ENCODE measurements at regions not wholly inside any gene's neighbourhood (a gene's known extent, or its start where the extent isn't known, plus 50 kb on each side); places are given as distances from the start of the nearest gene placed in this dataset.

- no peaks in the 10 kb centered on the region for H3K36me3 ChIP-seq (ENCODE audit: control insufficient read depth in 4 of 4, insufficient read depth in 4 of 4, low read length in 4 of 4)
- H3K9ac ChIP-seq (ENCODE audit: insufficient read depth in 1 of 2, low read length in 2 of 2): no peak overlapping the region
- H3K27ac ChIP-seq (ENCODE audit: low read depth in 1 of 2, low read length in 1 of 2): no peak overlapping the region
- no peaks in the 10 kb centered on the region for H3K9me3 ChIP-seq (ENCODE audit: control insufficient read depth in 4 of 4, insufficient read depth in 3 of 4, low read length in 3 of 4)
- H3K4me1 ChIP-seq (ENCODE audit: control insufficient read depth in 5 of 5, insufficient read depth in 5 of 5, low read length in 5 of 5): no peaks in the 10 kb centered on the region
- WGBS, 2 donors: 84 to 100% methylated on average over 1 of the region's 1 CpG
- ATAC-seq (ENCODE audit: insufficient read depth, low FRiP score) (no peak), DNase-seq (no peak)
- TF ChIP-seq CTCF (IDR thresholded peaks at IDR 0.05; ENCODE audit: control extremely low read depth, extremely low read depth): no peak
- H3K4me3 ChIP-seq: no peak overlapping the region
- peaks cover 0 to 6% (median 0%) of the 10 kb centered on the region in 3 donors for H3K27me3 ChIP-seq (ENCODE audit: control insufficient read depth in 3 of 3, insufficient read depth in 3 of 3, low read length in 2 of 3)
These were observed 72.2 kb upstream of the CRY1 start for GRCh38 chr12:107165581-107165980.

- WGBS, 2 donors: 47 to 50% methylated on average over 3 of the region's 3 CpGs
- no peak for TF ChIP-seq CTCF (IDR thresholded peaks at IDR 0.05; ENCODE audit: control extremely low read depth, extremely low read depth)
- H3K9me3 ChIP-seq (ENCODE audit: control insufficient read depth in 4 of 4, insufficient read depth in 3 of 4, low read length in 3 of 4): peaks cover 0 to under 1% (median 0%) of the 10 kb centered on the region in 4 donors
- no peak for DNase-seq
- no peak for ATAC-seq (ENCODE audit: insufficient read depth, low FRiP score)
- no peak overlapping the region for H3K9ac ChIP-seq (ENCODE audit: insufficient read depth in 1 of 2, low read length in 2 of 2)
- H3K27ac ChIP-seq (ENCODE audit: low read depth in 1 of 2, low read length in 1 of 2): no peak overlapping the region
- H3K27me3 ChIP-seq (ENCODE audit: control insufficient read depth in 3 of 3, insufficient read depth in 3 of 3, low read length in 2 of 3): no peaks in the 10 kb centered on the region
- H3K36me3 ChIP-seq (ENCODE audit: control insufficient read depth in 4 of 4, insufficient read depth in 4 of 4, low read length in 4 of 4): no peaks in the 10 kb centered on the region
- H3K4me3 ChIP-seq: no peak overlapping the region
- H3K4me1 ChIP-seq (ENCODE audit: control insufficient read depth in 5 of 5, insufficient read depth in 5 of 5, low read length in 5 of 5): no peaks in the 10 kb centered on the region
These were observed 74.4 kb upstream of the CRY1 start for GRCh38 chr12:107167756-107168155.

GRCh38 chr12:107169200-107169599 is 75.9 kb upstream of the CRY1 start:
- no peak for TF ChIP-seq CTCF (IDR thresholded peaks at IDR 0.05; ENCODE audit: control extremely low read depth, extremely low read depth)
- H3K9me3 ChIP-seq (ENCODE audit: control insufficient read depth in 4 of 4, insufficient read depth in 3 of 4, low read length in 3 of 4): peaks cover 0 to 1% (median 0%) of the 10 kb centered on the region in 4 donors
- H3K27me3 ChIP-seq (ENCODE audit: control insufficient read depth in 3 of 3, insufficient read depth in 3 of 3, low read length in 2 of 3): no peaks in the 10 kb centered on the region
- ATAC-seq (ENCODE audit: insufficient read depth, low FRiP score) (no peak), DNase-seq (no peak)
- no peaks in the 10 kb centered on the region for H3K36me3 ChIP-seq (ENCODE audit: control insufficient read depth in 4 of 4, insufficient read depth in 4 of 4, low read length in 4 of 4)
- no peak overlapping the region for H3K9ac ChIP-seq (ENCODE audit: insufficient read depth in 1 of 2, low read length in 2 of 2)
- no peak overlapping the region for H3K4me3 ChIP-seq
- H3K27ac ChIP-seq (ENCODE audit: low read depth in 1 of 2, low read length in 1 of 2): no peak overlapping the region
- 78 to 87% methylated on average over 6 of the region's 6 CpGs for WGBS, 2 donors
- no peaks in the 10 kb centered on the region for H3K4me1 ChIP-seq (ENCODE audit: control insufficient read depth in 5 of 5, insufficient read depth in 5 of 5, low read length in 5 of 5)

- Histone ChIP-seq H3K9ac (ENCODE audit: insufficient read depth in 1 of 2, low read length in 2 of 2) (no peak overlapping the region), H3K27me3 (ENCODE audit: control insufficient read depth in 3 of 3, insufficient read depth in 3 of 3, low read length in 2 of 3) (no peaks in the 10 kb centered on the region), H3K4me3 (no peak overlapping the region), H3K36me3 (ENCODE audit: control insufficient read depth in 4 of 4, insufficient read depth in 4 of 4, low read length in 4 of 4) (no peaks in the 10 kb centered on the region), H3K27ac (ENCODE audit: low read depth in 1 of 2, low read length in 1 of 2) (no peak overlapping the region), H3K9me3 (ENCODE audit: control insufficient read depth in 4 of 4, insufficient read depth in 3 of 4, low read length in 3 of 4) (no peaks in the 10 kb centered on the region), H3K4me1 (ENCODE audit: control insufficient read depth in 5 of 5, insufficient read depth in 5 of 5, low read length in 5 of 5) (no peaks in the 10 kb centered on the region)
- TF ChIP-seq CTCF (IDR thresholded peaks at IDR 0.05; ENCODE audit: control extremely low read depth, extremely low read depth): no peak
- DNase-seq (no peak), ATAC-seq (ENCODE audit: insufficient read depth, low FRiP score) (no peak)
- 89 to 91% methylated on average over 5 of the region's 5 CpGs for WGBS, 2 donors
These were observed 85.4 kb upstream of the CRY1 start for GRCh38 chr12:107178776-107179175.

Data from lung (tissue), 11 donors.